ENCODE measurements at regions not wholly inside any gene's neighbourhood (a gene's known extent, or its start where the extent isn't known, plus 50 kb on each side); places are given as distances from the start of the nearest gene placed in this dataset.

GRCh38 chr7:121798896-121799295 is 74.1 kb upstream of the PTPRZ1 start:
- DNase-seq (no peak), ATAC-seq (no peak)
- no peak overlapping the region for H3K27ac ChIP-seq
- intact Hi-C loops (cut with DNase I; ENCODE audit: low total_unique reads) = no loop called here
- no peaks in the 10 kb centered on the region for H3K36me3 ChIP-seq
- H3K27me3 ChIP-seq = no peaks in the 10 kb centered on the region
- in situ Hi-C loops (cut with MboI; ENCODE audit: low sequenced_read_pairs in 4 of 4) = no loop called here
- no peak for TF ChIP-seq POLR2A (IDR thresholded peaks at IDR 0.05)
- TF ChIP-seq CTCF (IDR thresholded peaks at IDR 0.05 in 4 of 5, conservative IDR thresholded peaks at IDR 0.05 in 1 of 5) = no peak
- no peaks in the 10 kb centered on the region for H3K4me1 ChIP-seq
- H3K9me3 ChIP-seq = no peaks in the 10 kb centered on the region
- H3K4me3 ChIP-seq = no peak overlapping the region

- intact Hi-C loops (cut with DNase I; ENCODE audit: low total_unique reads) (no loop called here), in situ Hi-C loops (cut with MboI; ENCODE audit: low sequenced_read_pairs in 4 of 4) (no loop called here)
- Histone ChIP-seq H3K4me3 (no peak overlapping the region), H3K4me1 (no peaks in the 10 kb centered on the region), H3K27ac (no peak overlapping the region), H3K27me3 (no peaks in the 10 kb centered on the region), H3K9me3 (no peaks in the 10 kb centered on the region), H3K36me3 (no peaks in the 10 kb centered on the region)
- no peak for TF ChIP-seq POLR2A (IDR thresholded peaks at IDR 0.05)
- TF ChIP-seq CTCF (IDR thresholded peaks at IDR 0.05 in 4 of 5, conservative IDR thresholded peaks at IDR 0.05 in 1 of 5) = no peak
- ATAC-seq (no peak), DNase-seq (no peak)
These were observed 74.5 kb upstream of the PTPRZ1 start for GRCh38 chr7:121798453-121798840.

- Histone ChIP-seq H3K27me3 (no peaks in the 10 kb centered on the region), H3K9me3 (no peaks in the 10 kb centered on the region), H3K27ac (no peak overlapping the region), H3K36me3 (no peaks in the 10 kb centered on the region), H3K4me3 (no peak overlapping the region), H3K4me1 (no peaks in the 10 kb centered on the region)
- intact Hi-C loops (cut with DNase I; ENCODE audit: low total_unique reads) (no loop called here), in situ Hi-C loops (cut with MboI; ENCODE audit: low sequenced_read_pairs in 4 of 4) (no loop called here)
- ATAC-seq = no peak
- DNase-seq = no peak
- no peak for TF ChIP-seq POLR2A (IDR thresholded peaks at IDR 0.05)
- TF ChIP-seq CTCF (IDR thresholded peaks at IDR 0.05 in 4 of 5, conservative IDR thresholded peaks at IDR 0.05 in 1 of 5) = no peak
These were observed 75.1 kb upstream of the PTPRZ1 start for GRCh38 chr7:121797657-121798452.

- H3K36me3 ChIP-seq = no peaks in the 10 kb centered on the region
- H3K4me1 ChIP-seq = no peaks in the 10 kb centered on the region
- no peaks in the 10 kb centered on the region for H3K9me3 ChIP-seq
- no peak for DNase-seq
- no peak overlapping the region for H3K27ac ChIP-seq
- no peaks in the 10 kb centered on the region for H3K27me3 ChIP-seq
- in situ Hi-C loops (cut with MboI; ENCODE audit: low sequenced_read_pairs in 4 of 4) (no loop called here), intact Hi-C loops (cut with DNase I; ENCODE audit: low total_unique reads) (no loop called here)
- no peak for ATAC-seq
- no peak overlapping the region for H3K4me3 ChIP-seq
- TF ChIP-seq POLR2A (IDR thresholded peaks at IDR 0.05) = no peak
- no peak for TF ChIP-seq CTCF (IDR thresholded peaks at IDR 0.05 in 4 of 5, conservative IDR thresholded peaks at IDR 0.05 in 1 of 5)
These were observed 75.9 kb upstream of the PTPRZ1 start for GRCh38 chr7:121796936-121797656.

Measured in gastrocnemius medialis (tissue), 4 donors.